GM18520 (cell line): ENCODE measurements at regions not wholly inside any gene's neighbourhood (a gene's known extent, or its start where the extent isn't known, plus 50 kb on each side); places are given as distances from the start of the nearest gene placed in this dataset.

Source experiments
- ATAC-seq: cut with Tn5 transposase; IDR thresholded peaks from one replicate; pipeline ENCODE4 v1.9.1; 2021; ENCODE audit not compliant: unreplicated experiment

- no peak for ATAC-seq
Measured at GRCh38 chr3:59266551-59266950, 216.7 kb upstream of the CFAP20DC start.

GRCh38 chr3:59265566-59265965, 215.7 kb upstream of the CFAP20DC start:
- ATAC-seq, result no peak

- no peak for ATAC-seq
Measured at GRCh38 chr3:59264366-59264765, 214.5 kb upstream of the CFAP20DC start.

GRCh38 chr3:59263152-59263551, 213.3 kb upstream of the CFAP20DC start:
- no peak for ATAC-seq

- ATAC-seq, result peak; percentile 41
Measured at GRCh38 chr3:59262076-59262498, 212.3 kb upstream of the CFAP20DC start.

- no peak for ATAC-seq
Measured at GRCh38 chr3:59261009-59261408, 211.2 kb upstream of the CFAP20DC start.

- no peak for ATAC-seq
Measured at GRCh38 chr3:59258550-59259260, 208.9 kb upstream of the CFAP20DC start.

GRCh38 chr3:59257506-59257905, 207.7 kb upstream of the CFAP20DC start:
- no peak for ATAC-seq

GRCh38 chr3:59256230-59256629, 206.4 kb upstream of the CFAP20DC start:
- ATAC-seq, result no peak

- no peak for ATAC-seq
Measured at GRCh38 chr3:59254976-59255375, 205.2 kb upstream of the CFAP20DC start.

GRCh38 chr3:59254433-59254832, 204.6 kb upstream of the CFAP20DC start:
- ATAC-seq, result no peak

- ATAC-seq, result no peak
Measured at GRCh38 chr3:59253523-59253922, 203.7 kb upstream of the CFAP20DC start.

- ATAC-seq, result no peak
Measured at GRCh38 chr3:59251869-59252268, 202.0 kb upstream of the CFAP20DC start.

GRCh38 chr3:59250600-59250999, 200.8 kb upstream of the CFAP20DC start:
- no peak for ATAC-seq

- no peak for ATAC-seq
Measured at GRCh38 chr3:59249698-59250361, 200.0 kb upstream of the CFAP20DC start.

- no peak for ATAC-seq
Measured at GRCh38 chr3:59249004-59249403, 199.2 kb upstream of the CFAP20DC start.

- no peak for ATAC-seq
Measured at GRCh38 chr3:59247402-59247841, 197.6 kb upstream of the CFAP20DC start.

- ATAC-seq, result no peak
Measured at GRCh38 chr3:59246719-59247401, 197.0 kb upstream of the CFAP20DC start.

- no peak for ATAC-seq
Measured at GRCh38 chr3:59245859-59246501, 196.2 kb upstream of the CFAP20DC start.

GRCh38 chr3:59245300-59245858, 195.6 kb upstream of the CFAP20DC start:
- no peak for ATAC-seq

GRCh38 chr3:59244343-59244742, 194.5 kb upstream of the CFAP20DC start:
- no peak for ATAC-seq
